CD4-positive, alpha-beta T cell treated with Interleukin-15 for 4 hours (primary cell): ENCODE measurements at regions not wholly inside any gene's neighbourhood (a gene's known extent, or its start where the extent isn't known, plus 50 kb on each side); places are given as distances from the start of the nearest gene placed in this dataset.
"Not testable (repeated sequence)": the region's sequence is repeated elsewhere in the genome, so short reads cannot be mapped to it uniquely, and the experiment has no call there.

Source experiments
- DNase-seq: peaks from one replicate; pipeline ENCODE4 v3.0.0-alpha.2; 2020; ENCODE audit warnings: low spot score

GRCh38 chr15:93823971-93824913 is 407.1 kb upstream of the MCTP2 start:
- no peak for DNase-seq

- no peak for DNase-seq
These were observed 410.8 kb upstream of the MCTP2 start for GRCh38 chr15:93820566-93820965.

- no peak for DNase-seq
These were observed 411.5 kb upstream of the MCTP2 start for GRCh38 chr15:93819826-93820225.

- DNase-seq: no peak
These were observed 414.5 kb upstream of the MCTP2 start for GRCh38 chr15:93816815-93817214.

GRCh38 chr15:93811305-93811704 is 420.1 kb upstream of the MCTP2 start:
- DNase-seq: no peak

GRCh38 chr15:93809516-93809915 is 421.8 kb upstream of the MCTP2 start:
- no peak for DNase-seq

GRCh38 chr15:93803421-93804152 is 427.8 kb upstream of the MCTP2 start:
- no peak for DNase-seq

GRCh38 chr15:93801206-93801605 is 430.2 kb upstream of the MCTP2 start:
- no peak for DNase-seq

- no peak for DNase-seq
These were observed 430.6 kb upstream of the MCTP2 start for GRCh38 chr15:93800805-93801204.

- DNase-seq: no peak
These were observed 441.9 kb upstream of the MCTP2 start for GRCh38 chr15:93789441-93789840.

- DNase-seq: no peak
These were observed 451.3 kb upstream of the MCTP2 start for GRCh38 chr15:93780073-93780472.

- DNase-seq: no peak
These were observed 452.0 kb upstream of the MCTP2 start for GRCh38 chr15:93779341-93779740.

GRCh38 chr15:93771196-93772030 is 459.9 kb upstream of the MCTP2 start:
- DNase-seq: no peak

GRCh38 chr15:93770788-93771187 is 460.6 kb upstream of the MCTP2 start:
- no peak for DNase-seq

GRCh38 chr15:93762036-93762435 is 469.3 kb upstream of the MCTP2 start:
- no peak for DNase-seq

GRCh38 chr15:93759629-93760028 is 471.7 kb upstream of the MCTP2 start:
- no peak for DNase-seq

GRCh38 chr15:93758824-93759223 is 472.5 kb upstream of the MCTP2 start:
- DNase-seq: no peak

- no peak for DNase-seq
These were observed 482.7 kb upstream of the MCTP2 start for GRCh38 chr15:93748710-93749109.

- DNase-seq: not testable (repeated sequence)
These were observed 496.4 kb upstream of the MCTP2 start for GRCh38 chr15:93734976-93735375.

GRCh38 chr15:93730724-93731123 is 500.6 kb upstream of the MCTP2 start:
- no peak for DNase-seq

GRCh38 chr15:93722165-93722564 is 509.2 kb upstream of the MCTP2 start:
- no peak for DNase-seq

- no peak for DNase-seq
These were observed 510.8 kb upstream of the MCTP2 start for GRCh38 chr15:93720607-93721006.
